AG09309 (cell line): ENCODE measurements at regions not wholly inside any gene's neighbourhood (a gene's known extent, or its start where the extent isn't known, plus 50 kb on each side); places are given as distances from the start of the nearest gene placed in this dataset.

ENCODE experiments used
- DNase-seq: peaks from one replicate; pipeline ENCODE4 v3.0.0-alpha.2; 2010; ENCODE audit warnings: low read depth
- H3K4me3 ChIP-seq: 2 replicates; pipeline ENCODE4 v1.5.1; 2011; ENCODE audit warnings: mild to moderate bottlenecking, low read depth, low read length, moderate library complexity; ENCODE audit not compliant: control insufficient read depth
- TF ChIP-seq, protein P1 (sequence below): IDR thresholded peaks from 2 replicates; pipeline ENCODE4 v1.5.1; 2011; ENCODE audit warnings: mild to moderate bottlenecking, low read depth, low read length, inconsistent platforms; ENCODE audit not compliant: insufficient read depth, control insufficient read depth; ENCODE audit errors: missing control alignments

- H3K4me3 ChIP-seq: no peak overlapping the region
- DNase-seq: no peak
- TF ChIP-seq, protein P1, sequence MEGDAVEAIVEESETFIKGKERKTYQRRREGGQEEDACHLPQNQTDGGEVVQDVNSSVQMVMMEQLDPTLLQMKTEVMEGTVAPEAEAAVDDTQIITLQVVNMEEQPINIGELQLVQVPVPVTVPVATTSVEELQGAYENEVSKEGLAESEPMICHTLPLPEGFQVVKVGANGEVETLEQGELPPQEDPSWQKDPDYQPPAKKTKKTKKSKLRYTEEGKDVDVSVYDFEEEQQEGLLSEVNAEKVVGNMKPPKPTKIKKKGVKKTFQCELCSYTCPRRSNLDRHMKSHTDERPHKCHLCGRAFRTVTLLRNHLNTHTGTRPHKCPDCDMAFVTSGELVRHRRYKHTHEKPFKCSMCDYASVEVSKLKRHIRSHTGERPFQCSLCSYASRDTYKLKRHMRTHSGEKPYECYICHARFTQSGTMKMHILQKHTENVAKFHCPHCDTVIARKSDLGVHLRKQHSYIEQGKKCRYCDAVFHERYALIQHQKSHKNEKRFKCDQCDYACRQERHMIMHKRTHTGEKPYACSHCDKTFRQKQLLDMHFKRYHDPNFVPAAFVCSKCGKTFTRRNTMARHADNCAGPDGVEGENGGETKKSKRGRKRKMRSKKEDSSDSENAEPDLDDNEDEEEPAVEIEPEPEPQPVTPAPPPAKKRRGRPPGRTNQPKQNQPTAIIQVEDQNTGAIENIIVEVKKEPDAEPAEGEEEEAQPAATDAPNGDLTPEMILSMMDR: no peak
Measured at GRCh38 chr1:55426619-55427018, 211.5 kb upstream of the USP24 start.

DNA sequence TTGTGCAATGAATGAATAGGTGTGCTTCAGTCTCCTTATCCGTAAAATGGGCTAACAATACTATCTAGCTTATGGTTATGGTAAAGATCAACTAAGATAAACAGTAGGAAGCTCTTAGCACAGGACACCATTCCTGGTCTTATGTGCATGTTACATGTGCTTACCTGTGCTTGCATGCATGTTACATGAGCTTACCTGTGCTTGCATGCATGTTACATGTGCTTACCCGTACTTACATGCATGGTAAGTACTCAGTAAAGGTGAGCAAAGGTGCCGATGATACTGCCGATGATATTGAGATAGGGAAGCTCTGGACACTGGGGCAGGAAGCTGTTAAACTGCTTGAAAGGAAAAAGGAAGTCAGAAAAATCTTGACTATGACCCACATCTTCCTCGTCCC, 211.0 kb upstream of the USP24 start:
- H3K4me3 ChIP-seq: no peak overlapping the region
- no peak for DNase-seq
- TF ChIP-seq, protein P1: no peak

GRCh38 chr1:55425310-55425930, 210.3 kb upstream of the USP24 start:
- DNase-seq: no peak
- no peak overlapping the region for H3K4me3 ChIP-seq
- TF ChIP-seq, protein P1: no peak

DNA sequence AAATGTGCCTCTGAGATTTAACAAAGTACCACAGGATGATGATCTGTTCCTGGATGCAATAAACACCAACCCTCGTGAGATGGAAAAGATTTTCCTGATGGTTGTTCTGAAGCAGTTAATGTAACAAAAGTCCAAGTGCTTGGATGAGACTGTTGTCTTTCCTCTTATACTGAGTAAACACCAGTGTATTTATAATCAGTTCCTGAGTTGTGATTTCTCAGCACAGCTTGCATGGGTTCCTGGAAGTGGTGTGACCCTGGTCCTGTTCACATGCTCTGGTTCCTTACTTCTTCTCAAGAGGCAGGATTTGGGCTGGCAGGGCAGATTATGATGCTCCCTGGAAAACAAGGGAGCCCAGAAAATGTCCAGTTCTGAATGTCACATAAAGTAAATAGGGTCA, 208.2 kb upstream of the USP24 start:
- DNase-seq: no peak
- TF ChIP-seq, protein P1: no peak
- H3K4me3 ChIP-seq: no peak overlapping the region

GRCh38 chr1:55420929-55421716, 206.0 kb upstream of the USP24 start:
- TF ChIP-seq, protein P1: no peak

GRCh38 chr1:55420026-55420425, 204.9 kb upstream of the USP24 start:
- TF ChIP-seq, protein P1: no peak
- no peak overlapping the region for H3K4me3 ChIP-seq
- DNase-seq: no peak

More at GRCh38 chr1:55420929-55421716, 206.0 kb upstream of the USP24 start:
- no peak overlapping the region for H3K4me3 ChIP-seq
- DNase-seq: no peak
